Neural cell (in vitro differentiated cells): ENCODE measurements at regions not wholly inside any gene's neighbourhood (a gene's known extent, or its start where the extent isn't known, plus 50 kb on each side); places are given as distances from the start of the nearest gene placed in this dataset.

Experiments
- H2AFZ ChIP-seq: fragments of 200-600, 300-800 bp; sonication (generic), shearing (Covaris generic); 2 replicates; pipeline ENCODE4 v1.6.0; 2014; ENCODE audit warnings: low read depth, mild to moderate bottlenecking, antibody characterized with exemption, low read length, moderate library complexity
- H3F3A ChIP-seq: fragments of 200-600 bp; shearing (Covaris generic); 2 replicates; pipeline ENCODE4 v1.6.1; 2016; ENCODE audit warnings: mild to moderate bottlenecking, moderate library complexity, mixed read lengths, antibody characterized with exemption, low read length; ENCODE audit not compliant: insufficient read depth, poor library complexity, severe bottlenecking
- H3K27ac ChIP-seq: fragments of 200-600, 300-800 bp; sonication (generic), shearing (Covaris generic); 2 replicates; pipeline ENCODE4 v1.5.1; 2014; ENCODE audit warnings: mild to moderate bottlenecking, low read length, moderate library complexity
- H3K27me3 ChIP-seq: fragments of 300-800, 200-600 bp; sonication (generic), shearing (Covaris generic); 2 replicates; pipeline ENCODE4 v1.6.0; 2014; ENCODE audit warnings: mild to moderate bottlenecking, low read depth, low read length, moderate library complexity; ENCODE audit not compliant: insufficient read depth
- H3K36me3 ChIP-seq: fragments of 300-800, 200-600 bp; sonication (generic), shearing (Covaris generic); 2 replicates; pipeline ENCODE4 v1.5.1; 2014; ENCODE audit warnings: mild to moderate bottlenecking, antibody characterized with exemption, low read length, moderate library complexity; ENCODE audit not compliant: insufficient read depth
- H3K4me2 ChIP-seq: fragments of 300-800, 200-600 bp; sonication (generic), shearing (Covaris generic); 2 replicates; pipeline ENCODE4 v1.6.0; 2014; ENCODE audit warnings: mild to moderate bottlenecking, low read length
- H3K4me3 ChIP-seq: fragments of 300-800, 200-600 bp; sonication (generic), shearing (Covaris generic); 2 replicates; pipeline ENCODE4 v1.5.1; 2014; ENCODE audit warnings: mild to moderate bottlenecking, low read length, moderate library complexity
- H3K79me2 ChIP-seq: fragments of 200-600 bp; shearing (Covaris generic); replicated peaks from 2 replicates; pipeline ENCODE4 v1.6.0; 2014; ENCODE audit warnings: mild to moderate bottlenecking, low read length, moderate library complexity; ENCODE audit not compliant: insufficient read depth
- H3K9ac ChIP-seq: fragments of 300-800, 200-600 bp; sonication (generic), shearing (Covaris generic); 2 replicates; pipeline ENCODE4 v1.6.1; 2016; ENCODE audit warnings: mild to moderate bottlenecking, low read length, mixed read lengths
- H3K9me2 ChIP-seq: fragments of 200-600 bp; shearing (Covaris generic); 2 replicates; pipeline ENCODE4 v1.6.1; 2016; ENCODE audit warnings: mild to moderate bottlenecking, low read length, mixed read lengths; ENCODE audit not compliant: insufficient read depth
- H3K9me3 ChIP-seq: fragments of 200-600, 300-800 bp; sonication (generic), shearing (Covaris generic); 2 replicates; pipeline ENCODE4 v1.6.1; 2016; ENCODE audit warnings: mild to moderate bottlenecking, mixed run types, low read length, moderate library complexity, mixed read lengths
- H4K20me1 ChIP-seq: fragments of 200-600 bp; shearing (Covaris generic); 2 replicates; pipeline ENCODE4 v1.6.1; 2016; ENCODE audit warnings: mild to moderate bottlenecking, mixed run types; ENCODE audit not compliant: insufficient read depth
- EP300 ChIP-seq: fragments of 450-650 bp; conservative IDR thresholded peaks from 2 replicates; pipeline ENCODE4 v1.6.1; 2014; ENCODE audit warnings: antibody characterized with exemption, mild to moderate bottlenecking, moderate library complexity; ENCODE audit not compliant: poor library complexity, severe bottlenecking
- EZH2 ChIP-seq: fragments of 200-600, 300-800 bp; shearing (Covaris generic), sonication (generic); IDR thresholded peaks from 2 replicates; pipeline ENCODE4 v1.6.1; 2014; ENCODE audit warnings: antibody characterized with exemption, low read length, borderline replicate concordance, mild to moderate bottlenecking; ENCODE audit not compliant: insufficient read depth, poor library complexity, severe bottlenecking
- MXI1 ChIP-seq: fragments of 450-650 bp; conservative IDR thresholded peaks from 2 replicates; pipeline ENCODE4 v1.6.1; 2014; ENCODE audit warnings: antibody characterized with exemption, mild to moderate bottlenecking; ENCODE audit not compliant: poor library complexity, severe bottlenecking
- POLR2AphosphoS5 ChIP-seq: IDR thresholded peaks from 2 replicates; pipeline ENCODE4 v1.6.1; 2012
- RAD21 ChIP-seq: fragments of 450-650 bp; conservative IDR thresholded peaks from 2 replicates; pipeline ENCODE4 v1.6.1; 2014; ENCODE audit warnings: antibody characterized with exemption, mild to moderate bottlenecking, moderate library complexity
- SMC3 ChIP-seq: fragments of 450-650 bp; conservative IDR thresholded peaks from 2 replicates; pipeline ENCODE4 v1.6.1; 2014; ENCODE audit warnings: antibody characterized with exemption, mild to moderate bottlenecking, moderate library complexity; ENCODE audit not compliant: poor library complexity
- TAF1 ChIP-seq: IDR thresholded peaks from 2 replicates; pipeline ENCODE4 v1.6.1; 2012; ENCODE audit warnings: low read depth
- TF ChIP-seq, protein P1 (sequence below): fragments of 450-650 bp; IDR thresholded peaks from 2 replicates; pipeline ENCODE4 v1.5.1; 2014; ENCODE audit warnings: antibody characterized with exemption, mild to moderate bottlenecking, moderate library complexity; ENCODE audit not compliant: poor library complexity, severe bottlenecking
- TF ChIP-seq, protein P2 (sequence below): IDR thresholded peaks from 2 replicates; pipeline ENCODE4 v1.6.1; 2012; ENCODE audit warnings: borderline replicate concordance

DNA sequence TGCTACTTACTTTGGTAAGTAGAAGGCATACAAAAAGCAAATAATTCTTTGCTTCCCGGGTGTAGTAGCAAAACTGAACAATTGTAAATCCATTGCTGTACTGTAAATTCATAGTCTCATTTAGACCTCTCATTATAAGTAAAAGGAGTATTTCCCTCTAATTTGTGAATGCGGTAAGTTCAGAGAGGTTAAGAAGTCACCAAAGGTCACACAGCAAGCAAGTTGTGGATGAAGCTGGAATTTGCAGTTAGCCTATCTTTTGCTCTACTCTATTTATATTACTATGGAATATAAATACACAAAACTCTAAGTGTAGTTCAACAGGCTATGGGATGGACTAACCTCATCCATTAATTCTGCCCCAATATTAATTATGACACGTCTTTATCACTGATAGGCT lies 508.3 kb downstream of the MCTP2 start:
- no peaks in the 10 kb centered on the region for H3K27me3 ChIP-seq
- no peak overlapping the region for H3K27ac ChIP-seq
- no peak overlapping the region for H3K9ac ChIP-seq
- no peak overlapping the region for H3K4me3 ChIP-seq
- no peaks in the 10 kb centered on the region for H3K9me3 ChIP-seq
- H2AFZ ChIP-seq, result no peak overlapping the region
- no peaks in the 10 kb centered on the region for H3K36me3 ChIP-seq
- no peaks in the 10 kb centered on the region for H3F3A ChIP-seq
- H3K9me2 ChIP-seq, result no peaks in the 10 kb centered on the region
- H4K20me1 ChIP-seq, result no peaks in the 10 kb centered on the region
- no peaks in the 10 kb centered on the region for H3K79me2 ChIP-seq
- H3K4me2 ChIP-seq, result no peak overlapping the region
- no peak for TF ChIP-seq TAF1
- TF ChIP-seq, protein P1, sequence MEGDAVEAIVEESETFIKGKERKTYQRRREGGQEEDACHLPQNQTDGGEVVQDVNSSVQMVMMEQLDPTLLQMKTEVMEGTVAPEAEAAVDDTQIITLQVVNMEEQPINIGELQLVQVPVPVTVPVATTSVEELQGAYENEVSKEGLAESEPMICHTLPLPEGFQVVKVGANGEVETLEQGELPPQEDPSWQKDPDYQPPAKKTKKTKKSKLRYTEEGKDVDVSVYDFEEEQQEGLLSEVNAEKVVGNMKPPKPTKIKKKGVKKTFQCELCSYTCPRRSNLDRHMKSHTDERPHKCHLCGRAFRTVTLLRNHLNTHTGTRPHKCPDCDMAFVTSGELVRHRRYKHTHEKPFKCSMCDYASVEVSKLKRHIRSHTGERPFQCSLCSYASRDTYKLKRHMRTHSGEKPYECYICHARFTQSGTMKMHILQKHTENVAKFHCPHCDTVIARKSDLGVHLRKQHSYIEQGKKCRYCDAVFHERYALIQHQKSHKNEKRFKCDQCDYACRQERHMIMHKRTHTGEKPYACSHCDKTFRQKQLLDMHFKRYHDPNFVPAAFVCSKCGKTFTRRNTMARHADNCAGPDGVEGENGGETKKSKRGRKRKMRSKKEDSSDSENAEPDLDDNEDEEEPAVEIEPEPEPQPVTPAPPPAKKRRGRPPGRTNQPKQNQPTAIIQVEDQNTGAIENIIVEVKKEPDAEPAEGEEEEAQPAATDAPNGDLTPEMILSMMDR, result no peak
- TF ChIP-seq SMC3, result no peak
- TF ChIP-seq EP300, result no peak
- TF ChIP-seq RAD21, result no peak
- TF ChIP-seq EZH2, result no peak
- TF ChIP-seq MXI1, result no peak
- TF ChIP-seq, protein P2, sequence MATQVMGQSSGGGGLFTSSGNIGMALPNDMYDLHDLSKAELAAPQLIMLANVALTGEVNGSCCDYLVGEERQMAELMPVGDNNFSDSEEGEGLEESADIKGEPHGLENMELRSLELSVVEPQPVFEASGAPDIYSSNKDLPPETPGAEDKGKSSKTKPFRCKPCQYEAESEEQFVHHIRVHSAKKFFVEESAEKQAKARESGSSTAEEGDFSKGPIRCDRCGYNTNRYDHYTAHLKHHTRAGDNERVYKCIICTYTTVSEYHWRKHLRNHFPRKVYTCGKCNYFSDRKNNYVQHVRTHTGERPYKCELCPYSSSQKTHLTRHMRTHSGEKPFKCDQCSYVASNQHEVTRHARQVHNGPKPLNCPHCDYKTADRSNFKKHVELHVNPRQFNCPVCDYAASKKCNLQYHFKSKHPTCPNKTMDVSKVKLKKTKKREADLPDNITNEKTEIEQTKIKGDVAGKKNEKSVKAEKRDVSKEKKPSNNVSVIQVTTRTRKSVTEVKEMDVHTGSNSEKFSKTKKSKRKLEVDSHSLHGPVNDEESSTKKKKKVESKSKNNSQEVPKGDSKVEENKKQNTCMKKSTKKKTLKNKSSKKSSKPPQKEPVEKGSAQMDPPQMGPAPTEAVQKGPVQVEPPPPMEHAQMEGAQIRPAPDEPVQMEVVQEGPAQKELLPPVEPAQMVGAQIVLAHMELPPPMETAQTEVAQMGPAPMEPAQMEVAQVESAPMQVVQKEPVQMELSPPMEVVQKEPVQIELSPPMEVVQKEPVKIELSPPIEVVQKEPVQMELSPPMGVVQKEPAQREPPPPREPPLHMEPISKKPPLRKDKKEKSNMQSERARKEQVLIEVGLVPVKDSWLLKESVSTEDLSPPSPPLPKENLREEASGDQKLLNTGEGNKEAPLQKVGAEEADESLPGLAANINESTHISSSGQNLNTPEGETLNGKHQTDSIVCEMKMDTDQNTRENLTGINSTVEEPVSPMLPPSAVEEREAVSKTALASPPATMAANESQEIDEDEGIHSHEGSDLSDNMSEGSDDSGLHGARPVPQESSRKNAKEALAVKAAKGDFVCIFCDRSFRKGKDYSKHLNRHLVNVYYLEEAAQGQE, result no peak
- no peak for TF ChIP-seq POLR2AphosphoS5

DNA sequence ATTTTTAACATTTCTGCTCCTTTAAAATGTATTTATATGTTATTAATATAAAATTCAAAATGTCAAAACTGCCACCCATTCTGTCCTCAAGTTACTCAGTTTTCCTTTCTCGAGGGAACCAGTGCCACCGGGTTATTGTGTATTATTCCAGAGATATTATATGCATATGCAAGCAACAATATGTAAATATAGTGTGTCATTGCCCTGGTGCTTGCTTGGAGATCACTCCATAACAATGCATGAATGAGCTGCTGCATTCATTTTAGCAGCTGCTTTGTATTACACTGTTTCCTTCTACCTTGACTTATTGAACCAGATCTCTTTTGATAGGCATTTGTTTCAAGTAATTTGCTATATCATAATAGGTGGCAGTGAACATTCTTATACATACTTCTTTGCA lies 509.1 kb downstream of the MCTP2 start:
- Histone ChIP-seq H3K79me2 (no peaks in the 10 kb centered on the region), H3F3A (no peaks in the 10 kb centered on the region), H3K27me3 (no peaks in the 10 kb centered on the region), H3K4me3 (no peak overlapping the region), H4K20me1 (no peaks in the 10 kb centered on the region), H2AFZ (no peak overlapping the region), H3K27ac (no peak overlapping the region), H3K9ac (no peak overlapping the region), H3K4me2 (no peak overlapping the region), H3K36me3 (no peaks in the 10 kb centered on the region), H3K9me3 (no peaks in the 10 kb centered on the region), H3K9me2 (no peaks in the 10 kb centered on the region)
- TF ChIP-seq EP300 (no peak), MXI1 (no peak), RAD21 (no peak), SMC3 (no peak), POLR2AphosphoS5 (no peak)
- TF ChIP-seq, protein P2, result no peak
- TF ChIP-seq, protein P1, result no peak
